ENCODE measurements at regions not wholly inside any gene's neighbourhood (a gene's known extent, or its start where the extent isn't known, plus 50 kb on each side); places are given as distances from the start of the nearest gene placed in this dataset.

DNA sequence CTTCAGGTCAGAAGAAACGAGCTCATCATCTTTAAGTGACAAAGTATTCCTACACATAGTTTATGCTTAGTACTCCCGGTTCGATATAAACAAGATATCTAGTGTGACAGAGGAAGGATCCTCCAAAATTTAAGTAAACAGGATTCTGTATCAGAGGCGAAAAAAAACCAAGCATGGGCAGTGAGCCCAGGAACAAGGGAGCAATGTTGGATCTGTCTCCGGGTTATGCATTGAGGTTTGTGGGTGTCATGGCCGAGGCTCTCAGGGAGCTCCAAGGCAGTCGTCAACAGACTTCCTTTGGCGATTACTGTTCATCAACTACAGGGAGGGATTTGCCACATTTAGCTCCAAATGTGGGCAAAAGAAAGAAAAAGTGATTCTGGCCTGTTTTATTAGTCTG, 319.5 kb downstream of the CBLN4 start:
- DNase-seq: no peak
- H3K27ac ChIP-seq (ENCODE audit: low read length in 2 of 2): no peak overlapping the region
- H3K4me2 ChIP-seq (replicated peaks; ENCODE audit: low read depth, low read length, poor library complexity, severe bottlenecking): no peak overlapping the region
- H3K9ac ChIP-seq (ENCODE audit: low read length): no peak overlapping the region
- no peak overlapping the region for H3K27ac Mint-ChIP-seq
- no peaks in the 10 kb centered on the region for H3K27me3 Mint-ChIP-seq
- H3K9me3 ChIP-seq (ENCODE audit: control extremely low read depth in 1 of 3, control insufficient read depth in 2 of 3, insufficient read depth in 1 of 3, low read length in 2 of 3): peaks cover 0 to 4% (median 0%) of the 10 kb centered on the region in 3 donors
- intact Hi-C loops (cut with micrococcal nuclease): no loop called here
- CTCF ChIA-PET: no interaction called here
- POLR2A ChIA-PET: no interaction called here
- H3K4me1 Mint-ChIP-seq: no peaks in the 10 kb centered on the region
- H3K4me3 Mint-ChIP-seq: no peak overlapping the region
- H4K20me1 ChIP-seq (ENCODE audit: control insufficient read depth, insufficient read depth, low read length, poor library complexity, severe bottlenecking): no peaks in the 10 kb centered on the region
- H3K4me3 ChIP-seq (ENCODE audit: control extremely low read depth in 1 of 5, extremely low read depth in 1 of 5, insufficient read depth in 1 of 5, low read depth in 2 of 5, low read length in 4 of 5): no peak overlapping the region
- no peaks in the 10 kb centered on the region for H3K9me3 Mint-ChIP-seq (ENCODE audit: insufficient read depth)
- no peaks in the 10 kb centered on the region for H3K36me3 ChIP-seq (replicated peaks in 1 of 2; ENCODE audit: control extremely low read depth in 1 of 2, control insufficient read depth in 1 of 2, extremely low read depth in 1 of 2, insufficient read depth in 2 of 2, low read length in 1 of 2)
- H3K4me1 ChIP-seq (ENCODE audit: control insufficient read depth in 2 of 2, insufficient read depth in 2 of 2, low read length in 2 of 2): no peaks in the 10 kb centered on the region
- H3K27me3 ChIP-seq (replicated peaks in 1 of 4; ENCODE audit: control extremely low read depth in 1 of 4, control insufficient read depth in 3 of 4, insufficient read depth in 4 of 4, low read length in 3 of 4): no peaks in the 10 kb centered on the region
- no peak overlapping the region for H2AFZ ChIP-seq (ENCODE audit: insufficient read depth, low read depth, low read length, poor library complexity, severe bottlenecking)
- ATAC-seq (ENCODE audit: low read depth): no peak
- no peaks in the 10 kb centered on the region for H3K79me2 ChIP-seq (ENCODE audit: control insufficient read depth, insufficient read depth, low read length)
- WGBS (ENCODE audit: insufficient coverage): 98% methylated on average over 5 of the region's 8 CpGs
- no peak for TF ChIP-seq EZH2 (IDR thresholded peaks at IDR 0.05; ENCODE audit: borderline replicate concordance, insufficient read depth, low read depth, low read length, poor library complexity, severe bottlenecking)
- TF ChIP-seq, protein P1, sequence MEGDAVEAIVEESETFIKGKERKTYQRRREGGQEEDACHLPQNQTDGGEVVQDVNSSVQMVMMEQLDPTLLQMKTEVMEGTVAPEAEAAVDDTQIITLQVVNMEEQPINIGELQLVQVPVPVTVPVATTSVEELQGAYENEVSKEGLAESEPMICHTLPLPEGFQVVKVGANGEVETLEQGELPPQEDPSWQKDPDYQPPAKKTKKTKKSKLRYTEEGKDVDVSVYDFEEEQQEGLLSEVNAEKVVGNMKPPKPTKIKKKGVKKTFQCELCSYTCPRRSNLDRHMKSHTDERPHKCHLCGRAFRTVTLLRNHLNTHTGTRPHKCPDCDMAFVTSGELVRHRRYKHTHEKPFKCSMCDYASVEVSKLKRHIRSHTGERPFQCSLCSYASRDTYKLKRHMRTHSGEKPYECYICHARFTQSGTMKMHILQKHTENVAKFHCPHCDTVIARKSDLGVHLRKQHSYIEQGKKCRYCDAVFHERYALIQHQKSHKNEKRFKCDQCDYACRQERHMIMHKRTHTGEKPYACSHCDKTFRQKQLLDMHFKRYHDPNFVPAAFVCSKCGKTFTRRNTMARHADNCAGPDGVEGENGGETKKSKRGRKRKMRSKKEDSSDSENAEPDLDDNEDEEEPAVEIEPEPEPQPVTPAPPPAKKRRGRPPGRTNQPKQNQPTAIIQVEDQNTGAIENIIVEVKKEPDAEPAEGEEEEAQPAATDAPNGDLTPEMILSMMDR (IDR thresholded peaks at IDR 0.05): no peak

DNA sequence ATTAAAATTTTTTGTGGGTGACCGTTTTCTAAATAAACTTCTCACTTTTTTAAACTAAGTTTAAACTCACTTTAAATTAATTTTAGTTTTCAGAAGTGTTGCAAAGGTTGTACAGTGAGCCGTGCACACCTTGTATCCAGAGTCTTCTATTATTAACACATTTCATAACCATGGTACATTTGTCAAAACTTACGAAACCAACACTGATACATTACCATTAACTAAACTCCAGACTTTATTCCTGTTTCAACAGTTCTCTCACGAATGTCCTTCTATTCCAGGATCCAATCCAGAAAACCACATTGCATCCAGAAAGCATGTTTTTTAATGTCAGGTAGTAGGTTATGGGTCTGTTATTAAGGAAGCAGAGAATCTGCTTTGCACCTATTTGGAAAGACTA, 319.9 kb downstream of the CBLN4 start:
- Mint-ChIP-seq H3K9me3 (ENCODE audit: insufficient read depth) (no peaks in the 10 kb centered on the region), H3K4me3 (no peak overlapping the region), H3K4me1 (no peaks in the 10 kb centered on the region), H3K27me3 (no peaks in the 10 kb centered on the region), H3K27ac (no peak overlapping the region)
- intact Hi-C loops (cut with micrococcal nuclease): no loop called here
- Histone ChIP-seq H3K4me2 (replicated peaks; ENCODE audit: low read depth, low read length, poor library complexity, severe bottlenecking) (no peak overlapping the region), H2AFZ (ENCODE audit: insufficient read depth, low read depth, low read length, poor library complexity, severe bottlenecking) (no peak overlapping the region), H3K27ac (ENCODE audit: low read length in 2 of 2) (no peak overlapping the region), H3K4me3 (ENCODE audit: control extremely low read depth in 1 of 5, extremely low read depth in 1 of 5, insufficient read depth in 1 of 5, low read depth in 2 of 5, low read length in 4 of 5) (no peak overlapping the region), H3K4me1 (ENCODE audit: control insufficient read depth in 2 of 2, insufficient read depth in 2 of 2, low read length in 2 of 2) (no peaks in the 10 kb centered on the region), H3K27me3 (replicated peaks in 1 of 4; ENCODE audit: control extremely low read depth in 1 of 4, control insufficient read depth in 3 of 4, insufficient read depth in 4 of 4, low read length in 3 of 4) (no peaks in the 10 kb centered on the region), H3K36me3 (replicated peaks in 1 of 2; ENCODE audit: control extremely low read depth in 1 of 2, control insufficient read depth in 1 of 2, extremely low read depth in 1 of 2, insufficient read depth in 2 of 2, low read length in 1 of 2) (no peaks in the 10 kb centered on the region), H3K79me2 (ENCODE audit: control insufficient read depth, insufficient read depth, low read length) (no peaks in the 10 kb centered on the region), H4K20me1 (ENCODE audit: control insufficient read depth, insufficient read depth, low read length, poor library complexity, severe bottlenecking) (no peaks in the 10 kb centered on the region), H3K9me3 (ENCODE audit: control extremely low read depth in 1 of 3, control insufficient read depth in 2 of 3, insufficient read depth in 1 of 3, low read length in 2 of 3) (peaks cover 0 to 4% (median 0%) of the 10 kb centered on the region in 3 donors), H3K9ac (ENCODE audit: low read length) (no peak overlapping the region)
- ChIA-PET POLR2A (no interaction called here), CTCF (no interaction called here)
- WGBS (ENCODE audit: insufficient coverage): 73% methylated on average over 2 of the region's 4 CpGs
- TF ChIP-seq EZH2 (IDR thresholded peaks at IDR 0.05; ENCODE audit: borderline replicate concordance, insufficient read depth, low read depth, low read length, poor library complexity, severe bottlenecking): no peak
- TF ChIP-seq, protein P1 (IDR thresholded peaks at IDR 0.05): no peak
- ATAC-seq (ENCODE audit: low read depth) (no peak), DNase-seq (no peak)
